SK-N-SH treated with all-trans-retinoic acid at 6 μM for 48 hours (cell line): ENCODE measurements at regions not wholly inside any gene's neighbourhood (a gene's known extent, or its start where the extent isn't known, plus 50 kb on each side); places are given as distances from the start of the nearest gene placed in this dataset.

Experiments
- ATAC-seq: fragments of 200-7000 bp; cut with Tn5 transposase; 3 replicates; pipeline ENCODE4 v1.9.1; 2020; ENCODE audit warnings: mild to moderate bottlenecking, moderate library complexity
- BACH2 ChIP-seq: fragments of 250-450 bp; sonication (Bioruptor Pico); IDR thresholded peaks from 2 replicates; pipeline ENCODE4 v1.9.0; 2021; ENCODE audit warnings: mild to moderate bottlenecking, borderline replicate concordance
- CSDC2 ChIP-seq: fragments of 250-450 bp; sonication (Bioruptor Pico); IDR thresholded peaks from 2 replicates; pipeline ENCODE4 v1.5.0; 2020; ENCODE audit warnings: mild to moderate bottlenecking, moderate library complexity
- ESRRG ChIP-seq: fragments of 250-450 bp; sonication (Bioruptor Pico); IDR thresholded peaks from 2 replicates; pipeline ENCODE4 v1.6.1; 2021; ENCODE audit warnings: mild to moderate bottlenecking
- GLIS3 ChIP-seq: fragments of 250-450 bp; sonication (Bioruptor Pico); IDR thresholded peaks from 2 replicates; pipeline ENCODE4 v1.5.0; 2020; ENCODE audit warnings: mild to moderate bottlenecking, moderate library complexity
- ISL1 ChIP-seq: fragments of 250-450 bp; sonication (Bioruptor Pico); IDR thresholded peaks from 2 replicates; pipeline ENCODE4 v2.1.2; 2022; ENCODE audit warnings: mild to moderate bottlenecking, moderate library complexity
- OSR1 ChIP-seq: fragments of 250-450 bp; sonication (Bioruptor Pico); IDR thresholded peaks from 2 replicates; pipeline ENCODE4 v1.8.0; 2022; ENCODE audit warnings: moderate library complexity, mild to moderate bottlenecking, inconsistent platforms
- POU6F1 ChIP-seq: fragments of 250-450 bp; sonication (Bioruptor Pico); IDR thresholded peaks from 2 replicates; pipeline ENCODE4 v1.8.0; 2021; ENCODE audit warnings: low read depth, mild to moderate bottlenecking, moderate library complexity, borderline replicate concordance
- RARB ChIP-seq: fragments of 250-450 bp; sonication (Bioruptor Pico); IDR thresholded peaks from 2 replicates; pipeline ENCODE4 v1.8.0; 2021; ENCODE audit warnings: mild to moderate bottlenecking, moderate library complexity
- TCF4 ChIP-seq: fragments of 250-450 bp; sonication (Bioruptor Pico); IDR thresholded peaks from 2 replicates; pipeline ENCODE4 v1.8.0; 2021; ENCODE audit warnings: mild to moderate bottlenecking, moderate library complexity, borderline replicate concordance
- TOX ChIP-seq: fragments of 250-450 bp; sonication (Bioruptor Pico); IDR thresholded peaks from 2 replicates; pipeline ENCODE4 v1.8.0; 2021; ENCODE audit warnings: mild to moderate bottlenecking, moderate library complexity, borderline replicate concordance
- TSHZ2 ChIP-seq: fragments of 250-450 bp; sonication (Bioruptor Pico); IDR thresholded peaks from 2 replicates; pipeline ENCODE4 v1.5.0; 2020; ENCODE audit warnings: mild to moderate bottlenecking, moderate library complexity
- ZC3H10 ChIP-seq: fragments of 250-450 bp; sonication (Bioruptor Pico); IDR thresholded peaks from 2 replicates; pipeline ENCODE4 v1.5.1; 2021; ENCODE audit warnings: mild to moderate bottlenecking, moderate library complexity
- ZFP3 ChIP-seq: fragments of 250-450 bp; sonication (Bioruptor Pico); IDR thresholded peaks from 2 replicates; pipeline ENCODE4 v1.5.0; 2020; ENCODE audit warnings: mild to moderate bottlenecking, moderate library complexity
- ZFP30 ChIP-seq: fragments of 450-650 bp; formaldehyde crosslinking; IDR thresholded peaks from 2 replicates; pipeline ENCODE4 v1.5.0; 2022; ENCODE audit warnings: mild to moderate bottlenecking, moderate library complexity
- ZNF565 ChIP-seq: fragments of 450-650 bp; formaldehyde crosslinking; conservative IDR thresholded peaks from 2 replicates; pipeline ENCODE4 v1.5.0; 2020; ENCODE audit warnings: low read depth, mild to moderate bottlenecking, moderate library complexity
- ZNF70 ChIP-seq: fragments of 450-650 bp; formaldehyde crosslinking; IDR thresholded peaks from 2 replicates; pipeline ENCODE4 v1.5.0; 2020; ENCODE audit warnings: mild to moderate bottlenecking, moderate library complexity
- ZNF8 ChIP-seq: fragments of 450-650 bp; formaldehyde crosslinking; IDR thresholded peaks from 2 replicates; pipeline ENCODE4 v1.5.0; 2020; ENCODE audit warnings: mild to moderate bottlenecking, moderate library complexity
- TF ChIP-seq, protein P1 (sequence below): fragments of 250-450 bp; sonication (Bioruptor Pico); IDR thresholded peaks from 2 replicates; pipeline ENCODE4 v1.5.1; 2020; ENCODE audit warnings: low read depth, mild to moderate bottlenecking, moderate library complexity
- TF ChIP-seq, protein P2 (sequence below): fragments of 250-450 bp; sonication (Bioruptor Pico); IDR thresholded peaks from 2 replicates; pipeline ENCODE4 v1.8.0; 2020; ENCODE audit warnings: mild to moderate bottlenecking, moderate library complexity, borderline replicate concordance

DNA sequence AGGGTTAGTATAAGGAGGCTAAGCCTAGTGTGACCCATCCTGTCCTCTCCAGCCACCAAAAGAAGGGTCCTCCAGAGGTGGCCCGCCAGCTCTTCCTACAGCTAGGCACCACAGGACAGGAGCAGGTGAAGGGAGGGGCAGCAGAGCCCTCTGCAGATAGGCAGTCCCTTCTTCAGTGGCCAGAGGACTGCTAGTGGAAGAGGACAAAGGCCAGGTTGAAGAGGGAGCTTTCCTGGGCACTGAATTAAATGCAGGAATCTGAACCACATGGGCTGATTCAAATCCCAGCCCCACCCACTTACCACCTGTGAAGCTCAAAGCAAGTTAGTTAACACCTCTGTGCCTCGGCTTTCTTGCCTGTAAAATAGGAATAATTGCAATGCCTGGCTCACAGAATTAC lies 409.5 kb downstream of the NXPE2 start (continued):
- TF ChIP-seq, protein P1, sequence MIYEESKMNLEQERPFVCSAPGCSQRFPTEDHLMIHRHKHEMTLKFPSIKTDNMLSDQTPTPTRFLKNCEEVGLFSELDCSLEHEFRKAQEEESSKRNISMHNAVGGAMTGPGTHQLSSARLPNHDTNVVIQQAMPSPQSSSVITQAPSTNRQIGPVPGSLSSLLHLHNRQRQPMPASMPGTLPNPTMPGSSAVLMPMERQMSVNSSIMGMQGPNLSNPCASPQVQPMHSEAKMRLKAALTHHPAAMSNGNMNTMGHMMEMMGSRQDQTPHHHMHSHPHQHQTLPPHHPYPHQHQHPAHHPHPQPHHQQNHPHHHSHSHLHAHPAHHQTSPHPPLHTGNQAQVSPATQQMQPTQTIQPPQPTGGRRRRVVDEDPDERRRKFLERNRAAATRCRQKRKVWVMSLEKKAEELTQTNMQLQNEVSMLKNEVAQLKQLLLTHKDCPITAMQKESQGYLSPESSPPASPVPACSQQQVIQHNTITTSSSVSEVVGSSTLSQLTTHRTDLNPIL (CRISPR knock-in tag), result no peak
- no peak for TF ChIP-seq GLIS3

- no peak for ATAC-seq
- TF ChIP-seq, protein P1 (CRISPR knock-in tag), result no peak
- TF ChIP-seq ZFP3 (CRISPR knock-in tag), result no peak
- TF ChIP-seq ZC3H10 (CRISPR knock-in tag), result no peak
- no peak for TF ChIP-seq ZNF8 (CRISPR knock-in tag)
- no peak for TF ChIP-seq ZNF70
- no peak for TF ChIP-seq GLIS3
Observed at GRCh38 chr11:115092516-115092915, 411.7 kb downstream of the CADM1 start.

DNA sequence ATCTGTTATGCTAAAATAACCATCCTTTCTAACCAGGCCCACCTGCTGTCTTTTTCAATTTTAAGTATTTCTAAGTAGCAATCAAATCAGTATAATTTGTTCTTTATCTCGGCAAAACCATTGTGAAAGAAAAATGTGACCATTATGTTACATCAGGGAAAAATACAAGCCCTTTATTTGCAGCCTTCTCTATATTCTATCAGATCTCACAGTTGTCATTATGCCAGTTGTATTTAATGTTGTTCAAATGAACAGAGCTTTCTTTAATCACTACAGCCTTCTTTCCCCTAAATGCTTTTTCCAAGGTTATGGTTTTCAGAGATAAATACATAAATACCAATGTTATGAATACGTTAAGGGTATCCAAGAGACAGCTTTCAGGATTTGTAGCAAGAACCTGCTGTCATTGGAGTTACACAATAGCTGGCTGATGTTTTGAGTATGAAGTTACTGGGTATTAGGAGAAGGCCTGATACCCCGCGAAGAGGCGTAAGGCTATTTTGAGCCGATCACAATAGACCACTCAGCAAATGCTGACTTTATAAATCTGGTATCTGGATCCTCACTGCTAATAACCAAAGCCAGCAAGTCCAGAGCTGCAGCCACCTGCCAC lies 406.3 kb downstream of the CADM1 start:
- no peak for ATAC-seq
- no peak for TF ChIP-seq ZFP3 (CRISPR knock-in tag)
- no peak for TF ChIP-seq POU6F1 (CRISPR knock-in tag)
- no peak for TF ChIP-seq ZC3H10 (CRISPR knock-in tag)
- no peak for TF ChIP-seq ESRRG
- no peak for TF ChIP-seq ZNF565 (CRISPR knock-in tag)
- TF ChIP-seq ZNF70, result no peak
- TF ChIP-seq ISL1, result no peak
- no peak for TF ChIP-seq BACH2 (CRISPR knock-in tag)
- TF ChIP-seq TCF4 (CRISPR knock-in tag), result no peak
- TF ChIP-seq, protein P2, sequence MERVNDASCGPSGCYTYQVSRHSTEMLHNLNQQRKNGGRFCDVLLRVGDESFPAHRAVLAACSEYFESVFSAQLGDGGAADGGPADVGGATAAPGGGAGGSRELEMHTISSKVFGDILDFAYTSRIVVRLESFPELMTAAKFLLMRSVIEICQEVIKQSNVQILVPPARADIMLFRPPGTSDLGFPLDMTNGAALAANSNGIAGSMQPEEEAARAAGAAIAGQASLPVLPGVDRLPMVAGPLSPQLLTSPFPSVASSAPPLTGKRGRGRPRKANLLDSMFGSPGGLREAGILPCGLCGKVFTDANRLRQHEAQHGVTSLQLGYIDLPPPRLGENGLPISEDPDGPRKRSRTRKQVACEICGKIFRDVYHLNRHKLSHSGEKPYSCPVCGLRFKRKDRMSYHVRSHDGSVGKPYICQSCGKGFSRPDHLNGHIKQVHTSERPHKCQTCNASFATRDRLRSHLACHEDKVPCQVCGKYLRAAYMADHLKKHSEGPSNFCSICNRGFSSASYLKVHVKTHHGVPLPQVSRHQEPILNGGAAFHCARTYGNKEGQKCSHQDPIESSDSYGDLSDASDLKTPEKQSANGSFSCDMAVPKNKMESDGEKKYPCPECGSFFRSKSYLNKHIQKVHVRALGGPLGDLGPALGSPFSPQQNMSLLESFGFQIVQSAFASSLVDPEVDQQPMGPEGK, result no peak
- TF ChIP-seq GLIS3, result no peak
- TF ChIP-seq OSR1, result no peak
- no peak for TF ChIP-seq CSDC2 (CRISPR knock-in tag)
- TF ChIP-seq TSHZ2 (CRISPR knock-in tag), result no peak
- TF ChIP-seq RARB (CRISPR knock-in tag), result no peak
- TF ChIP-seq ZNF8 (CRISPR knock-in tag), result no peak

- no peak for TF ChIP-seq ZFP30 (CRISPR knock-in tag)
- ATAC-seq, result no peak
Observed at GRCh38 chr11:115100706-115101105, 403.5 kb downstream of the CADM1 start.

DNA sequence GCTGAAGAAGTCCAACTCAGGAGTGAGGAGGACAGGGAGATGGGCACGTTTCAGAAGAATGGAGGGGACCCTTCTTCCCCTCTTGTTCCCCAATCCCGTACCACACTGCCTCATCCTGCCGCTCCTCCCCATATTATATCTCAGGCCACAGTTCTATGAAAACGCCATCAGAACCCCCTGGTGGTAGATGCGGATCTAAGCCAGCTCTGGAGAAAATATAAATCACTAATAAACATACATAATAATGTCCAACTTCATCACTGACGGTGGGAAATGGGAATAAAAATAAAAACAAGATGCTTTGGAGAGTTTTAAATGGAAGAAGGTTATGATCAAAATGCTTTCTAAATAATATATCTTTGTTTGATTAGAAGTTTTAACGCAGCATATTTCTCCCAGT lies 400.3 kb downstream of the CADM1 start:
- no peak for ATAC-seq
- TF ChIP-seq ZFP30 (CRISPR knock-in tag), result no peak
- no peak for TF ChIP-seq CSDC2 (CRISPR knock-in tag)
- no peak for TF ChIP-seq TOX (CRISPR knock-in tag)
- no peak for TF ChIP-seq RARB (CRISPR knock-in tag)
- TF ChIP-seq, protein P1 (CRISPR knock-in tag), result no peak
- no peak for TF ChIP-seq ZFP3 (CRISPR knock-in tag)
- no peak for TF ChIP-seq BACH2 (CRISPR knock-in tag)
- TF ChIP-seq ZNF565 (CRISPR knock-in tag), result no peak
- TF ChIP-seq, protein P2, result no peak
- no peak for TF ChIP-seq OSR1
- no peak for TF ChIP-seq GLIS3
